ENCODE measurements at regions not wholly inside any gene's neighbourhood (a gene's known extent, or its start where the extent isn't known, plus 50 kb on each side); places are given as distances from the start of the nearest gene placed in this dataset.
"Not testable (repeated sequence)": the region's sequence is repeated elsewhere in the genome, so short reads cannot be mapped to it uniquely, and the experiment has no call there.

DNA sequence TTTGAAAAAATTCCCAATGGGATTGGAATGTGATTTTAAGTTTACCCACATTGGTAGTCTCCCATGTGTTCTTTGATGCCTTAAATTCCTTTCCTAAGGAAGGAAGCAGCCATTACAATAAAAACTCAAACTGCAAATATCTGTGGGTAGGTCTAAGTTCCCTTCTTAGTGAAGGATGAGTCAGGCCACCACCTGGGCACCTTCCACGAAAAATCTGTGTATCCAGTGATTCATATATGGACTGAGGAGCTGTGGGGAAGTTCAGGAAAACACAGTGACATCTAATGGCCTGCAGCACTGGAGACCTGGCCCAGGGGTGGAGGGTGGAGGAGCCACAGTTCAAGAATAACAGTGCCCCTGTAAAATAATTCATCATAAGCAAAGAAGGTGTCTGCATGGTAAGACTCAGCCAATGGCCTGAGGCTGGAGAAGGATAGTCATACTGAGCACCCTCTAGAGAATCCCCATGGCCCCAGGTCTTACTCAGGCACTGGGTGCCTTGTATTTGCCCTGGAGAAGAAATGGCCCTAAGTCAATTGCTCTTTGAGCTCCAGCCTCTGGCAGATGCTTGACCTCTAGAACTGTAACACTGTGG lies 248.6 kb downstream of the SP3 start:
- Histone ChIP-seq H3K9me3 (ENCODE audit: control insufficient read depth, low read length) (no peaks in the 10 kb centered on the region), H3K36me3 (ENCODE audit: control insufficient read depth, insufficient read depth, low read length) (no peaks in the 10 kb centered on the region), H3K4me3 (ENCODE audit: extremely low read depth, insufficient read depth, low read length, poor library complexity, severe bottlenecking) (no peak overlapping the region), H3K4me1 (ENCODE audit: control insufficient read depth, insufficient read depth, low read length, poor library complexity, severe bottlenecking) (no peaks in the 10 kb centered on the region), H3K27ac (ENCODE audit: low read depth, low read length, severe bottlenecking) (no peak overlapping the region)
- 80 to 89% methylated on average over 1 of the region's 1 CpG for WGBS, 2 experiments (ENCODE audit: insufficient coverage in 2 of 2)

DNA sequence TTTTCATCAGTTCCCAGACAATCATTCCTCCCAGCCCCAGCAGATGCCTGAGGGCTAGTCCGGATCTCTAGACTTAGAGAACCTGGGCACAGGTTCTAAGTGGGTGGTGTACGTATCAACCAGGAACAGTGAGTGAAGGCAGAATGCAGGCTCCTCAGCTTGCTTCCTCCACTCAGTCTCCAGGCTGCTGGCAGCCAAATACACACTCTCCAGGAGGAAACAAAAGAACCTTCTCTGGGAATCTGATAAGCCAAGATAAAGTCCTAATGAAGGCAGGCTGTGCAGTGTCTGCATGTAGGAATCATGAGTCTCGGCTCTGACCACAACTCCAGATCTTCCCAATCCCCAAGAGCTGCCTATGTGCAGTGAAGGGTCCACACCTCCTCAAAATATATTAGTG lies 245.7 kb downstream of the SP3 start:
- Histone ChIP-seq H3K27ac (ENCODE audit: low read depth, low read length, severe bottlenecking) (no peak overlapping the region), H3K4me3 (ENCODE audit: extremely low read depth, insufficient read depth, low read length, poor library complexity, severe bottlenecking) (no peak overlapping the region), H3K9me3 (ENCODE audit: control insufficient read depth, low read length) (no peaks in the 10 kb centered on the region), H3K4me1 (ENCODE audit: control insufficient read depth, insufficient read depth, low read length, poor library complexity, severe bottlenecking) (no peaks in the 10 kb centered on the region), H3K36me3 (ENCODE audit: control insufficient read depth, insufficient read depth, low read length) (no peaks in the 10 kb centered on the region)
- 75 to 90% methylated on average over 1 to 2 of the region's 3 CpGs for WGBS, 2 experiments (ENCODE audit: insufficient coverage in 2 of 2)

DNA sequence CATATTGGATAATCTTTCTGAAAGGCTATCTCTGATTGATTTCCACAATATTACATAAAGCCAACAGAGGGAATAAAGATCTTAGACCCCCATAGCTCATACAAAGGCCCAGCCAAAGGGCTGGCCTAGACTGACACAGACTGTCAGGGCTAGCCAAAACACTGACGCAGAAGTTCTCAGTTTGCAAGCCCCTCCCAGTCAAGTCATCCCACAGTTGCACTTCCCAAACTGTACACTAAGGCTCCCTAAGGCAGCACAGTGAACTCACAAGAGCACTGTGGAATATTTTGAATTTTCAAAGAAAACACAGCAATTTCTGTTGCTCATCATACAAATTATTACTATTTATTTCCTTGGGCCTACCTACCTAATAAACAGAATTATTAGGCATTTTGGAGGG lies 244.9 kb downstream of the SP3 start:
- H3K4me1 ChIP-seq (ENCODE audit: control insufficient read depth, insufficient read depth, low read length, poor library complexity, severe bottlenecking) = no peaks in the 10 kb centered on the region
- no peak overlapping the region for H3K4me3 ChIP-seq (ENCODE audit: extremely low read depth, insufficient read depth, low read length, poor library complexity, severe bottlenecking)
- 80% methylated on average over 1 of the region's 1 CpG; no CpG with 5 or more reads in 1 of the 2 experiments for WGBS, 2 experiments (ENCODE audit: insufficient coverage in 2 of 2)
- no peaks in the 10 kb centered on the region for H3K36me3 ChIP-seq (ENCODE audit: control insufficient read depth, insufficient read depth, low read length)
- no peak overlapping the region for H3K27ac ChIP-seq (ENCODE audit: low read depth, low read length, severe bottlenecking)
- H3K9me3 ChIP-seq (ENCODE audit: control insufficient read depth, low read length) = no peaks in the 10 kb centered on the region

DNA sequence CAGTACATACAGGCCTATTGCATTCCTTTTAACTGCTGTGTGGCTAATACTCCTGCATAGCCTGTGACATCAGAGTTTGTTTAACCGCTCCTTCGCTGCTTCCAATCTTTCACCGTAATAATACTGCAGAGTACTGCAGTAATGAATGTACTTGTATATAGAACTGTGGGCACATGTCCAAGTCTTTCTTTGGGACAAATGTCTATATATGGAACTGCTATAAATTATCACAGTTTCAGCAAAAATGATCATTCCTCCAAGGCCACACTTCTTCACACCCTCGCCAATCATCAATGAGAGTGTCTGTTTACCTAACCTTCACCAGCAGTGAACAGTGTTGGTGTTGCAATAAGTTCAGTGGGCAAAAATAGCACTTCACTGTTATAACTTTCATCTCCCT lies 230.4 kb downstream of the SP3 start:
- H3K4me3 ChIP-seq (ENCODE audit: extremely low read depth, insufficient read depth, low read length, poor library complexity, severe bottlenecking) = no peak overlapping the region
- H3K4me1 ChIP-seq (ENCODE audit: control insufficient read depth, insufficient read depth, low read length, poor library complexity, severe bottlenecking) = no peaks in the 10 kb centered on the region
- no peak overlapping the region for H3K27ac ChIP-seq (ENCODE audit: low read depth, low read length, severe bottlenecking)
- no CpG with 5 or more reads among the region's 4 CpGs for WGBS, 2 experiments (ENCODE audit: insufficient coverage in 2 of 2)
- no peaks in the 10 kb centered on the region for H3K36me3 ChIP-seq (ENCODE audit: control insufficient read depth, insufficient read depth, low read length)
- no peaks in the 10 kb centered on the region for H3K9me3 ChIP-seq (ENCODE audit: control insufficient read depth, low read length)

GRCh38 chr2:173737954-173738575 lies 227.1 kb downstream of the SP3 start:
- H3K4me1 ChIP-seq (ENCODE audit: control insufficient read depth, insufficient read depth, low read length, poor library complexity, severe bottlenecking); H3K4me3 ChIP-seq (ENCODE audit: extremely low read depth, insufficient read depth, low read length, poor library complexity, severe bottlenecking); H3K9me3 ChIP-seq (ENCODE audit: control insufficient read depth, low read length); H3K27ac ChIP-seq (ENCODE audit: low read depth, low read length, severe bottlenecking); H3K36me3 ChIP-seq (ENCODE audit: control insufficient read depth, insufficient read depth, low read length): not testable (repeated sequence)

- no peak overlapping the region for H3K4me3 ChIP-seq (ENCODE audit: extremely low read depth, insufficient read depth, low read length, poor library complexity, severe bottlenecking)
- WGBS, 2 experiments (ENCODE audit: insufficient coverage in 2 of 2) = 86 to 89% methylated on average over 5 of the region's 5 CpGs
- H3K27ac ChIP-seq (ENCODE audit: low read depth, low read length, severe bottlenecking) = no peak overlapping the region
- no peaks in the 10 kb centered on the region for H3K9me3 ChIP-seq (ENCODE audit: control insufficient read depth, low read length)
- no peaks in the 10 kb centered on the region for H3K4me1 ChIP-seq (ENCODE audit: control insufficient read depth, insufficient read depth, low read length, poor library complexity, severe bottlenecking)
- no peaks in the 10 kb centered on the region for H3K36me3 ChIP-seq (ENCODE audit: control insufficient read depth, insufficient read depth, low read length)
These were observed 226.2 kb downstream of the SP3 start for GRCh38 chr2:173739006-173739405.

- no peaks in the 10 kb centered on the region for H3K36me3 ChIP-seq (ENCODE audit: control insufficient read depth, insufficient read depth, low read length)
- no peak overlapping the region for H3K4me3 ChIP-seq (ENCODE audit: extremely low read depth, insufficient read depth, low read length, poor library complexity, severe bottlenecking)
- H3K9me3 ChIP-seq (ENCODE audit: control insufficient read depth, low read length) = no peaks in the 10 kb centered on the region
- WGBS, 2 experiments (ENCODE audit: insufficient coverage in 2 of 2) = 80% methylated on average over 1 of the region's 5 CpGs; no CpG with 5 or more reads in 1 of the 2 experiments
- no peaks in the 10 kb centered on the region for H3K4me1 ChIP-seq (ENCODE audit: control insufficient read depth, insufficient read depth, low read length, poor library complexity, severe bottlenecking)
- H3K27ac ChIP-seq (ENCODE audit: low read depth, low read length, severe bottlenecking) = no peak overlapping the region
These were observed 224.5 kb downstream of the SP3 start for GRCh38 chr2:173740639-173741038.

GRCh38 chr2:173741759-173742158 lies 223.4 kb downstream of the SP3 start:
- 86 to 100% methylated on average over 2 of the region's 2 CpGs for WGBS, 2 experiments (ENCODE audit: insufficient coverage in 2 of 2)
- no peak overlapping the region for H3K4me3 ChIP-seq (ENCODE audit: extremely low read depth, insufficient read depth, low read length, poor library complexity, severe bottlenecking)

GRCh38 chr2:173747035-173747434 lies 218.1 kb downstream of the SP3 start:
- H3K4me3 ChIP-seq (ENCODE audit: extremely low read depth, insufficient read depth, low read length, poor library complexity, severe bottlenecking) = no peak overlapping the region
- 71 to 81% methylated on average over 6 of the region's 6 CpGs for WGBS, 2 experiments (ENCODE audit: insufficient coverage in 2 of 2)
- no peaks in the 10 kb centered on the region for H3K9me3 ChIP-seq (ENCODE audit: control insufficient read depth, low read length)
- peaks cover 16% of the 10 kb centered on the region for H3K4me1 ChIP-seq (ENCODE audit: control insufficient read depth, insufficient read depth, low read length, poor library complexity, severe bottlenecking)
- H3K36me3 ChIP-seq (ENCODE audit: control insufficient read depth, insufficient read depth, low read length) = no peaks in the 10 kb centered on the region
- H3K27ac ChIP-seq (ENCODE audit: low read depth, low read length, severe bottlenecking) = no peak overlapping the region

More at GRCh38 chr2:173741759-173742158, 223.4 kb downstream of the SP3 start:
- no peak overlapping the region for H3K27ac ChIP-seq (ENCODE audit: low read depth, low read length, severe bottlenecking)
- peaks cover 3% of the 10 kb centered on the region for H3K4me1 ChIP-seq (ENCODE audit: control insufficient read depth, insufficient read depth, low read length, poor library complexity, severe bottlenecking)
- H3K9me3 ChIP-seq (ENCODE audit: control insufficient read depth, low read length) = no peaks in the 10 kb centered on the region
- H3K36me3 ChIP-seq (ENCODE audit: control insufficient read depth, insufficient read depth, low read length) = no peaks in the 10 kb centered on the region

GRCh38 chr2:173749315-173749714 lies 215.9 kb downstream of the SP3 start:
- H3K9me3 ChIP-seq (ENCODE audit: control insufficient read depth, low read length) = no peaks in the 10 kb centered on the region
- H3K27ac ChIP-seq (ENCODE audit: low read depth, low read length, severe bottlenecking) = no peak overlapping the region
- 86 to 100% methylated on average over 1 to 2 of the region's 2 CpGs for WGBS, 2 experiments (ENCODE audit: insufficient coverage in 2 of 2)
- no peaks in the 10 kb centered on the region for H3K36me3 ChIP-seq (ENCODE audit: control insufficient read depth, insufficient read depth, low read length)
- peaks cover 16% of the 10 kb centered on the region for H3K4me1 ChIP-seq (ENCODE audit: control insufficient read depth, insufficient read depth, low read length, poor library complexity, severe bottlenecking)
- H3K4me3 ChIP-seq (ENCODE audit: extremely low read depth, insufficient read depth, low read length, poor library complexity, severe bottlenecking) = no peak overlapping the region

- 17 to 37% methylated on average over 4 of the region's 7 CpGs for WGBS, 2 experiments (ENCODE audit: insufficient coverage in 2 of 2)
- H3K9me3 ChIP-seq (ENCODE audit: control insufficient read depth, low read length) = no peaks in the 10 kb centered on the region
- H3K4me1 ChIP-seq (ENCODE audit: control insufficient read depth, insufficient read depth, low read length, poor library complexity, severe bottlenecking) = peaks cover 16% of the 10 kb centered on the region
- no peaks in the 10 kb centered on the region for H3K36me3 ChIP-seq (ENCODE audit: control insufficient read depth, insufficient read depth, low read length)
- no peak overlapping the region for H3K4me3 ChIP-seq (ENCODE audit: extremely low read depth, insufficient read depth, low read length, poor library complexity, severe bottlenecking)
- H3K27ac ChIP-seq (ENCODE audit: low read depth, low read length, severe bottlenecking) = peak overlapping the region; percentile 6
These were observed 214.8 kb downstream of the SP3 start for GRCh38 chr2:173750353-173750801.
